GM12878 (cell line): ENCODE measurements at regions not wholly inside any gene's neighbourhood (a gene's known extent, or its start where the extent isn't known, plus 50 kb on each side); places are given as distances from the start of the nearest gene placed in this dataset.
A peak's percentile ranks its signal among the peaks of the same experiment; 100 is the strongest.

Experiments used
- ATAC-seq: fragments of 200-7000 bp; cut with Tn5 transposase; 3 replicates; pipeline ENCODE4 v1.9.1; 2020; ENCODE audit warnings: mild to moderate bottlenecking, moderate library complexity
- BruUV-seq: library from RNA; stranded (reverse); fragments of 400-500 nt; replicated peaks from 2 replicates; lab custom pipeline; 2021; lab: Mats Ljungman, UMichigan
- CTCF ChIA-PET: fragments of 300-600 bp; sonication (Branson Sonifier 250); formaldehyde crosslinking; extraction: SDS; loops from one replicate; lab custom pipeline; 2021; ENCODE audit warnings: inconsistent platforms; lab: Yijun Ruan, JAX
- POLR2A ChIA-PET: fragments of 350-600 bp; formaldehyde crosslinking; extraction: SDS; loops from one replicate; lab custom pipeline; 2021; ENCODE audit warnings: inconsistent platforms; lab: Charles Lee
- RAD21 ChIA-PET: fragments of 300-600 bp; sonication (Branson Sonifier 250); formaldehyde crosslinking; loops from one replicate; lab custom pipeline; 2023; ENCODE audit warnings: antibody characterized with exemption; ENCODE audit not compliant: unreplicated experiment; lab: Charles Lee
- SMC1A ChIA-PET: fragments of 300-600 bp; sonication (Branson Sonifier 250); formaldehyde crosslinking; loops from one replicate; lab custom pipeline; 2023; ENCODE audit not compliant: unreplicated experiment, uncharacterized antibody; lab: Charles Lee
- DNase-seq: peaks from one replicate; pipeline ENCODE4 v3.0.0-alpha.2; 2011; ENCODE audit warnings: low read depth, low spot score
- FAIRE-seq: peaks from 3 replicates; lab custom pipeline; 2011; peaks lifted over from hg19 to GRCh38; lab: Jason Lieb, UNC
- H2AFZ ChIP-seq: 2 replicates; pipeline ENCODE4 v1.6.0; 2011; ENCODE audit warnings: low read depth, low read length, control low read depth; ENCODE audit not compliant: control insufficient read depth
- H3K27ac ChIP-seq: 2 replicates; pipeline ENCODE4 v1.5.1; 2011; ENCODE audit warnings: control low read depth; ENCODE audit not compliant: control insufficient read depth, insufficient read depth
- H3K27me3 ChIP-seq, 2 experiments: replicated peaks in 1 of 2; 2 replicates each; pipeline versions ENCODE4 v1.6.0 to v1.6.1; 2011; ENCODE audit warnings: low read length in 1 of 2; ENCODE audit not compliant: control insufficient read depth in 2 of 2, insufficient read depth in 2 of 2
- H3K36me3 ChIP-seq, 2 experiments: 2 replicates each; pipeline ENCODE4 v1.5.1; 2011; ENCODE audit warnings: low read length in 1 of 2; ENCODE audit not compliant: control insufficient read depth in 2 of 2, insufficient read depth in 2 of 2
- H3K4me1 ChIP-seq: 2 replicates; pipeline ENCODE4 v1.6.1; 2011; ENCODE audit warnings: mild to moderate bottlenecking, low read length, moderate library complexity, mixed read lengths; ENCODE audit not compliant: control insufficient read depth, insufficient read depth
- H3K4me2 ChIP-seq: 2 replicates; pipeline ENCODE4 v1.6.0; 2011; ENCODE audit warnings: control low read depth; ENCODE audit not compliant: control insufficient read depth, insufficient read depth
- H3K4me3 ChIP-seq: fragments of 200-600 bp; sonication (generic); 2 replicates; pipeline ENCODE4 v1.5.1; 2016
- H3K79me2 ChIP-seq: 2 replicates; pipeline ENCODE4 v1.6.0; 2011; ENCODE audit warnings: low read length; ENCODE audit not compliant: control insufficient read depth, insufficient read depth
- H3K9ac ChIP-seq: 2 replicates; pipeline ENCODE4 v1.8.0; 2011; ENCODE audit warnings: low read length, control low read depth, mixed read lengths; ENCODE audit not compliant: control insufficient read depth, insufficient read depth
- H3K9me3 ChIP-seq: replicated peaks from 3 replicates; pipeline ENCODE4 v1.5.1; 2011; ENCODE audit warnings: mild to moderate bottlenecking, low read length; ENCODE audit not compliant: control insufficient read depth, insufficient read depth
- H4K20me1 ChIP-seq: 2 replicates; pipeline ENCODE4 v1.6.0; 2011; ENCODE audit not compliant: control insufficient read depth, insufficient read depth
- ATF7 ChIP-seq: fragments of 450-650 bp; IDR thresholded peaks from 2 replicates; pipeline ENCODE4 v1.6.1; 2016; ENCODE audit warnings: low read depth, mild to moderate bottlenecking
- BCL3 ChIP-seq: IDR thresholded peaks from 2 replicates; pipeline ENCODE4 v1.6.1; 2011; ENCODE audit warnings: borderline replicate concordance, low read depth, mild to moderate bottlenecking, moderate library complexity, low read length; ENCODE audit not compliant: insufficient read depth, poor library complexity, severe bottlenecking
- E4F1 ChIP-seq: fragments of 450-650 bp; IDR thresholded peaks from 2 replicates; pipeline ENCODE4 v1.6.1; 2018; ENCODE audit warnings: borderline replicate concordance, mild to moderate bottlenecking; ENCODE audit not compliant: partially characterized antibody
- IKZF2 ChIP-seq, 2 experiments: fragments of 450-650 bp; IDR thresholded peaks; 2 replicates each; pipeline ENCODE4 v1.6.1; 2017; ENCODE audit warnings: mild to moderate bottlenecking in 2 of 2, moderate library complexity in 2 of 2
- JUNB ChIP-seq: IDR thresholded peaks from 2 replicates; pipeline ENCODE4 v1.6.1; 2016; ENCODE audit warnings: antibody characterized with exemption, mild to moderate bottlenecking
- MLLT1 ChIP-seq: fragments of 450-650 bp; IDR thresholded peaks from 2 replicates; pipeline ENCODE4 v1.6.1; 2016; ENCODE audit warnings: mild to moderate bottlenecking
- NFYB ChIP-seq: IDR thresholded peaks from 2 replicates; pipeline ENCODE4 v1.6.1; 2011; ENCODE audit warnings: low read depth, mild to moderate bottlenecking, low read length, improper control_type of control experiment, moderate library complexity; ENCODE audit not compliant: insufficient read depth
- in situ Hi-C: fragments of 300-500 bp; cut with MboI; formaldehyde crosslinking; loops from 9 replicates; pipeline ENCODE4 v1.14.3; 2018; ENCODE audit warnings: mixed read lengths
- intact Hi-C: fragments of 100-400 bp; cut with micrococcal nuclease; formaldehyde crosslinking; loops from one replicate; pipeline ENCODE4 v1.14.2; 2022; ENCODE audit not compliant: unreplicated experiment

- ATAC-seq = peak; percentile 50
- TF ChIP-seq E4F1 (no peak), MLLT1 (no peak), ATF7 (0 out of 2 replicates have a peak, but pooled peaks have one; percentile 23), JUNB (0 out of 2 replicates have a peak, but pooled peaks have one; percentile 9), IKZF2 (IDR thresholded peaks at IDR 0.05) (peak in 1 of 2 experiments; percentile 30; a peak in 2 of 4 replicates), NFYB (no peak), BCL3 (peak; percentile 69)
- TF ChIP-seq, all 136 proteins: peak for 4
- DNase-seq = no peak
- ChIA-PET SMC1A (interaction anchor here (0.6 to 9.5 kb wide), 19 partner anchors 9 to 481 kb away, joined by 3 to 275 read pairs (median 4); no protein-coding TSS in a partner anchor), RAD21 (interaction anchor here (0.5 to 9.1 kb wide), 13 partner anchors 8 to 481 kb away, joined by 3 to 190 read pairs (median 3); no protein-coding TSS in a partner anchor), POLR2A (interaction anchor here (0.8 kb wide), 1 partner anchor 141 kb away, joined by 3 read pairs; no protein-coding TSS in a partner anchor), CTCF (interaction anchor here (0.6 to 8.0 kb wide), 15 partner anchors 12 to 481 kb away, joined by 3 to 247 read pairs (median 6); no protein-coding TSS in a partner anchor)
- Histone ChIP-seq H4K20me1 (no peaks in the 10 kb centered on the region), H3K4me2 (no peak overlapping the region), H2AFZ (no peak overlapping the region), H3K4me3 (no peak overlapping the region), H3K79me2 (no peaks in the 10 kb centered on the region), H3K9ac (no peak overlapping the region), H3K27me3 (peaks cover 0 to 2% of the 10 kb centered on the region in 2 experiments; a peak in 2 of 4 replicates), H3K9me3 (no peaks in the 10 kb centered on the region), H3K27ac (no peak overlapping the region), H3K4me1 (no peaks in the 10 kb centered on the region), H3K36me3 (no peaks in the 10 kb centered on the region)
- no peak for FAIRE-seq
- BruUV-seq = no TSS peak
- in situ Hi-C loops = loop anchor here (25.0 kb wide), 1 partner anchor 404 kb away; no protein-coding TSS in a partner anchor
- intact Hi-C loops = no loop called here
Observed at GRCh38 chr9:1458503-1458902, 408.3 kb downstream of the DMRT2 start.
